GM19023 (cell line): ENCODE measurements at regions not wholly inside any gene's neighbourhood (a gene's known extent, or its start where the extent isn't known, plus 50 kb on each side); places are given as distances from the start of the nearest gene placed in this dataset.
"Not testable (repeated sequence)": the region's sequence is repeated elsewhere in the genome, so short reads cannot be mapped to it uniquely, and the experiment has no call there.

Experiments used
- ATAC-seq: cut with Tn5 transposase; IDR thresholded peaks from one replicate; pipeline ENCODE4 v1.9.1; 2021; ENCODE audit warnings: mild to moderate bottlenecking, moderate library complexity; ENCODE audit not compliant: unreplicated experiment

GRCh38 chr6:97347111-97347510 is 64.1 kb upstream of the MMS22L start:
- ATAC-seq: no peak

GRCh38 chr6:97361286-97361685 is 78.3 kb upstream of the MMS22L start:
- ATAC-seq: no peak

GRCh38 chr6:97364327-97364726 is 81.3 kb upstream of the MMS22L start:
- no peak for ATAC-seq

- not testable (repeated sequence) for ATAC-seq
Measured at GRCh38 chr6:97382071-97382470, 99.1 kb upstream of the MMS22L start.

GRCh38 chr6:97392735-97393134 is 109.7 kb upstream of the MMS22L start:
- ATAC-seq: no peak

- peak; percentile 71 for ATAC-seq
Measured at GRCh38 chr6:97394160-97394748, 111.2 kb upstream of the MMS22L start.

GRCh38 chr6:97396880-97397279 is 113.9 kb upstream of the MMS22L start:
- ATAC-seq: no peak

- ATAC-seq: no peak
Measured at GRCh38 chr6:97399208-97399607, 116.2 kb upstream of the MMS22L start.

- no peak for ATAC-seq
Measured at GRCh38 chr6:97401533-97401932, 118.5 kb upstream of the MMS22L start.

- no peak for ATAC-seq
Measured at GRCh38 chr6:97405818-97406409, 122.9 kb upstream of the MMS22L start.

GRCh38 chr6:97406633-97407032 is 123.6 kb upstream of the MMS22L start:
- ATAC-seq: no peak

- no peak for ATAC-seq
Measured at GRCh38 chr6:97411610-97412009, 128.6 kb upstream of the MMS22L start.

GRCh38 chr6:97412511-97412910 is 129.5 kb upstream of the MMS22L start:
- no peak for ATAC-seq

- ATAC-seq: no peak
Measured at GRCh38 chr6:97422171-97422570, 139.2 kb upstream of the MMS22L start.

- no peak for ATAC-seq
Measured at GRCh38 chr6:97423190-97423589, 140.2 kb upstream of the MMS22L start.

- peak; percentile 59 for ATAC-seq
Measured at GRCh38 chr6:97427648-97428047, 144.6 kb upstream of the MMS22L start.

GRCh38 chr6:97437087-97437486 is 154.1 kb upstream of the MMS22L start:
- ATAC-seq: no peak

- ATAC-seq: no peak
Measured at GRCh38 chr6:97438011-97438671, 155.1 kb upstream of the MMS22L start.

GRCh38 chr6:97440590-97441176 is 157.7 kb upstream of the MMS22L start:
- no peak for ATAC-seq

GRCh38 chr6:97443408-97444080 is 160.5 kb upstream of the MMS22L start:
- no peak for ATAC-seq

GRCh38 chr6:97445407-97445806 is 162.4 kb upstream of the MMS22L start:
- no peak for ATAC-seq
